Epithelial cell of prostate (primary cell): ENCODE measurements at regions not wholly inside any gene's neighbourhood (a gene's known extent, or its start where the extent isn't known, plus 50 kb on each side); places are given as distances from the start of the nearest gene placed in this dataset.

ENCODE experiments used
- DNase-seq: peaks from one replicate; pipeline ENCODE4 v3.0.0-alpha.2; 2011; ENCODE audit warnings: low read depth, low spot score
- H3K27ac ChIP-seq: fragments of 450-650 bp; 2 replicates; pipeline ENCODE4 v1.5.1; 2017; ENCODE audit warnings: mild to moderate bottlenecking

- no peak overlapping the region for H3K27ac ChIP-seq
- DNase-seq: no peak
Measured at GRCh38 chr16:77589071-77589765, 133.1 kb upstream of the NUDT7 start.

- no peak overlapping the region for H3K27ac ChIP-seq
- no peak for DNase-seq
Measured at GRCh38 chr16:77590707-77591106, 131.6 kb upstream of the NUDT7 start.

GRCh38 chr16:77591347-77591746, 131.0 kb upstream of the NUDT7 start:
- no peak for DNase-seq
- H3K27ac ChIP-seq: no peak overlapping the region

- no peak overlapping the region for H3K27ac ChIP-seq
- no peak for DNase-seq
Measured at GRCh38 chr16:77592021-77592420, 130.3 kb upstream of the NUDT7 start.

- no peak overlapping the region for H3K27ac ChIP-seq
- no peak for DNase-seq
Measured at GRCh38 chr16:77594057-77594456, 128.3 kb upstream of the NUDT7 start.

GRCh38 chr16:77594799-77595596, 127.3 kb upstream of the NUDT7 start:
- H3K27ac ChIP-seq: no peak overlapping the region
- no peak for DNase-seq

GRCh38 chr16:77596261-77596660, 126.1 kb upstream of the NUDT7 start:
- H3K27ac ChIP-seq: no peak overlapping the region
- no peak for DNase-seq

- no peak for DNase-seq
- no peak overlapping the region for H3K27ac ChIP-seq
Measured at GRCh38 chr16:77599793-77600415, 122.4 kb upstream of the NUDT7 start.

- DNase-seq: no peak
- H3K27ac ChIP-seq: no peak overlapping the region
Measured at GRCh38 chr16:77600555-77600954, 121.8 kb upstream of the NUDT7 start.

- H3K27ac ChIP-seq: no peak overlapping the region
- no peak for DNase-seq
Measured at GRCh38 chr16:77603656-77604055, 118.7 kb upstream of the NUDT7 start.

- DNase-seq: no peak
- H3K27ac ChIP-seq: no peak overlapping the region
Measured at GRCh38 chr16:77610496-77610895, 111.8 kb upstream of the NUDT7 start.

GRCh38 chr16:77611386-77611785, 110.9 kb upstream of the NUDT7 start:
- DNase-seq: no peak
- H3K27ac ChIP-seq: no peak overlapping the region

- no peak overlapping the region for H3K27ac ChIP-seq
- no peak for DNase-seq
Measured at GRCh38 chr16:77612596-77612995, 109.7 kb upstream of the NUDT7 start.

- H3K27ac ChIP-seq: no peak overlapping the region
- DNase-seq: no peak
Measured at GRCh38 chr16:77613095-77613494, 109.2 kb upstream of the NUDT7 start.

GRCh38 chr16:77617553-77617952, 104.8 kb upstream of the NUDT7 start:
- DNase-seq: no peak
- H3K27ac ChIP-seq: no peak overlapping the region

- no peak overlapping the region for H3K27ac ChIP-seq
- DNase-seq: no peak
Measured at GRCh38 chr16:77617996-77618395, 104.3 kb upstream of the NUDT7 start.

GRCh38 chr16:77618951-77619350, 103.4 kb upstream of the NUDT7 start:
- no peak overlapping the region for H3K27ac ChIP-seq
- DNase-seq: no peak

- no peak for DNase-seq
- no peak overlapping the region for H3K27ac ChIP-seq
Measured at GRCh38 chr16:77624085-77624484, 98.2 kb upstream of the NUDT7 start.

- H3K27ac ChIP-seq: no peak overlapping the region
- no peak for DNase-seq
Measured at GRCh38 chr16:77636615-77637014, 85.7 kb upstream of the NUDT7 start.

- no peak overlapping the region for H3K27ac ChIP-seq
- no peak for DNase-seq
Measured at GRCh38 chr16:77637940-77638339, 84.4 kb upstream of the NUDT7 start.

GRCh38 chr16:77643176-77643575, 79.1 kb upstream of the NUDT7 start:
- DNase-seq: no peak
- H3K27ac ChIP-seq: no peak overlapping the region
